Neural progenitor cell (in vitro differentiated cells): ENCODE measurements at regions not wholly inside any gene's neighbourhood (a gene's known extent, or its start where the extent isn't known, plus 50 kb on each side); places are given as distances from the start of the nearest gene placed in this dataset.
"Not testable (repeated sequence)": the region's sequence is repeated elsewhere in the genome, so short reads cannot be mapped to it uniquely, and the experiment has no call there.

ENCODE experiments used
- DNase-seq: peaks from one replicate; pipeline ENCODE4 v3.0.0-alpha.2; 2016; ENCODE audit warnings: low spot score
- H2AFZ ChIP-seq: fragments of 200-600 bp; sonication (generic); replicated peaks from 2 replicates; pipeline ENCODE4 v1.6.1; 2016; ENCODE audit warnings: antibody characterized with exemption
- H3F3A ChIP-seq: fragments of 200-600 bp; sonication (generic); 2 replicates; pipeline ENCODE4 v1.6.1; 2016; ENCODE audit warnings: antibody characterized with exemption, low read depth
- H3K27ac ChIP-seq: fragments of 200-600 bp; sonication (generic); 2 replicates; pipeline ENCODE4 v1.5.1; 2016; ENCODE audit warnings: mild to moderate bottlenecking
- H3K27me3 ChIP-seq: fragments of 200-600 bp; sonication (generic); 2 replicates; pipeline ENCODE4 v1.6.1; 2016; ENCODE audit warnings: mild to moderate bottlenecking, moderate library complexity
- H3K36me3 ChIP-seq: fragments of 200-600 bp; sonication (generic); 2 replicates; pipeline ENCODE4 v1.5.1; 2016
- H3K4me1 ChIP-seq: fragments of 200-600 bp; sonication (generic); 2 replicates; pipeline ENCODE4 v1.6.1; 2016; ENCODE audit warnings: mixed run types
- H3K4me2 ChIP-seq: fragments of 200-600 bp; sonication (generic); 2 replicates; pipeline ENCODE4 v1.6.1; 2016
- H3K4me3 ChIP-seq: fragments of 200-600 bp; sonication (generic); 2 replicates; pipeline ENCODE4 v1.5.1; 2016
- H3K79me2 ChIP-seq: fragments of 200-600 bp; sonication (generic); 2 replicates; pipeline ENCODE4 v1.6.1; 2016; ENCODE audit warnings: low read depth
- H3K9ac ChIP-seq: fragments of 200-600 bp; sonication (generic); 2 replicates; pipeline ENCODE4 v1.6.1; 2016
- H3K9me3 ChIP-seq: fragments of 200-600 bp; sonication (generic); 2 replicates; pipeline ENCODE4 v1.5.1; 2016; ENCODE audit warnings: low read depth
- H4K20me1 ChIP-seq: fragments of 200-600 bp; sonication (generic); 2 replicates; pipeline ENCODE4 v1.6.1; 2016; ENCODE audit warnings: low read depth
- H3K27ac Mint-ChIP-seq: 3 replicates; pipeline ENCODE4 v1.8.0; 2021; ENCODE audit warnings: mixed read lengths
- H3K27me3 Mint-ChIP-seq: 2 replicates; pipeline ENCODE4 v1.8.0; 2022; ENCODE audit warnings: low read depth, mild to moderate bottlenecking, inconsistent platforms, moderate library complexity, mixed read lengths; ENCODE audit not compliant: insufficient read depth
- H3K36me3 Mint-ChIP-seq: 3 replicates; pipeline ENCODE4 v1.8.0; 2021; ENCODE audit warnings: mixed read lengths
- H3K4me1 Mint-ChIP-seq: 3 replicates; pipeline ENCODE4 v1.8.0; 2021; ENCODE audit warnings: mixed read lengths
- H3K4me3 Mint-ChIP-seq: 3 replicates; pipeline ENCODE4 v1.8.0; 2021; ENCODE audit warnings: mild to moderate bottlenecking, moderate library complexity, mixed read lengths
- H3K9me3 Mint-ChIP-seq: 3 replicates; pipeline ENCODE4 v1.8.0; 2020; ENCODE audit warnings: mixed read lengths
- EZH2 ChIP-seq: fragments of 200-600 bp; sonication (generic); IDR thresholded peaks from 2 replicates; pipeline ENCODE4 v1.6.1; 2017; ENCODE audit warnings: antibody characterized with exemption, mild to moderate bottlenecking, moderate library complexity
- EZH2phosphoT487 ChIP-seq: fragments of 200-600 bp; sonication (generic); IDR thresholded peaks from 2 replicates; pipeline ENCODE4 v1.6.1; 2017; ENCODE audit warnings: antibody characterized with exemption
- TF ChIP-seq, protein P1 (sequence below): fragments of 200-600 bp; sonication (generic); IDR thresholded peaks from 2 replicates; pipeline ENCODE4 v1.5.1; 2017; ENCODE audit warnings: antibody characterized with exemption, mild to moderate bottlenecking

DNA sequence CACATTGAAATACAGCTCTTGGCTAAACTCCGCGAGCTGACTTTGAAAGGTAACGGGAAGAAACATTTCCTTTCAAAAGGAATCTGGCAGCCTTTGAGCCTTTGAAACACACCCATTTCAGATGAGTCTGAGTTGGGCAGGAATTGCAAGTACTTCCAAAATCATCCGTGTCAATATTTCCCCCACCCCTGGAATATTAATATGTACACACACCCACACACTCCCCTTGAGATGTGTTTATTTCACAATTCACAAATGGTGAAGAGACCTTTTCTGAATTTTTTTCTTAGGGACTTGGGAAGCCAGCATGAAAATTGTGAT lies 438.7 kb upstream of the NRP1 start:
- Histone ChIP-seq H3K36me3 (no peaks in the 10 kb centered on the region), H3K27ac (no peak overlapping the region), H2AFZ (no peak overlapping the region), H3F3A (peaks cover 18% of the 10 kb centered on the region), H3K9ac (no peak overlapping the region), H3K27me3 (peaks cover 7% of the 10 kb centered on the region), H4K20me1 (no peaks in the 10 kb centered on the region), H3K4me1 (peaks cover 26% of the 10 kb centered on the region), H3K4me2 (peak overlapping the region; percentile 78), H3K4me3 (peak overlapping the region; percentile 40), H3K9me3 (no peaks in the 10 kb centered on the region), H3K79me2 (no peaks in the 10 kb centered on the region)
- peaks cover 40% of the 10 kb centered on the region for H3K4me1 Mint-ChIP-seq
- H3K27ac Mint-ChIP-seq: peak overlapping the region; percentile 75
- no peaks in the 10 kb centered on the region for H3K9me3 Mint-ChIP-seq
- no peaks in the 10 kb centered on the region for H3K36me3 Mint-ChIP-seq
- H3K4me3 Mint-ChIP-seq: peak overlapping the region; percentile 36
- H3K27me3 Mint-ChIP-seq: peaks cover 11% of the 10 kb centered on the region
- no peak for TF ChIP-seq EZH2
- TF ChIP-seq EZH2phosphoT487: no peak
- TF ChIP-seq, protein P1, sequence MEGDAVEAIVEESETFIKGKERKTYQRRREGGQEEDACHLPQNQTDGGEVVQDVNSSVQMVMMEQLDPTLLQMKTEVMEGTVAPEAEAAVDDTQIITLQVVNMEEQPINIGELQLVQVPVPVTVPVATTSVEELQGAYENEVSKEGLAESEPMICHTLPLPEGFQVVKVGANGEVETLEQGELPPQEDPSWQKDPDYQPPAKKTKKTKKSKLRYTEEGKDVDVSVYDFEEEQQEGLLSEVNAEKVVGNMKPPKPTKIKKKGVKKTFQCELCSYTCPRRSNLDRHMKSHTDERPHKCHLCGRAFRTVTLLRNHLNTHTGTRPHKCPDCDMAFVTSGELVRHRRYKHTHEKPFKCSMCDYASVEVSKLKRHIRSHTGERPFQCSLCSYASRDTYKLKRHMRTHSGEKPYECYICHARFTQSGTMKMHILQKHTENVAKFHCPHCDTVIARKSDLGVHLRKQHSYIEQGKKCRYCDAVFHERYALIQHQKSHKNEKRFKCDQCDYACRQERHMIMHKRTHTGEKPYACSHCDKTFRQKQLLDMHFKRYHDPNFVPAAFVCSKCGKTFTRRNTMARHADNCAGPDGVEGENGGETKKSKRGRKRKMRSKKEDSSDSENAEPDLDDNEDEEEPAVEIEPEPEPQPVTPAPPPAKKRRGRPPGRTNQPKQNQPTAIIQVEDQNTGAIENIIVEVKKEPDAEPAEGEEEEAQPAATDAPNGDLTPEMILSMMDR: no peak
- no peak for DNase-seq

DNA sequence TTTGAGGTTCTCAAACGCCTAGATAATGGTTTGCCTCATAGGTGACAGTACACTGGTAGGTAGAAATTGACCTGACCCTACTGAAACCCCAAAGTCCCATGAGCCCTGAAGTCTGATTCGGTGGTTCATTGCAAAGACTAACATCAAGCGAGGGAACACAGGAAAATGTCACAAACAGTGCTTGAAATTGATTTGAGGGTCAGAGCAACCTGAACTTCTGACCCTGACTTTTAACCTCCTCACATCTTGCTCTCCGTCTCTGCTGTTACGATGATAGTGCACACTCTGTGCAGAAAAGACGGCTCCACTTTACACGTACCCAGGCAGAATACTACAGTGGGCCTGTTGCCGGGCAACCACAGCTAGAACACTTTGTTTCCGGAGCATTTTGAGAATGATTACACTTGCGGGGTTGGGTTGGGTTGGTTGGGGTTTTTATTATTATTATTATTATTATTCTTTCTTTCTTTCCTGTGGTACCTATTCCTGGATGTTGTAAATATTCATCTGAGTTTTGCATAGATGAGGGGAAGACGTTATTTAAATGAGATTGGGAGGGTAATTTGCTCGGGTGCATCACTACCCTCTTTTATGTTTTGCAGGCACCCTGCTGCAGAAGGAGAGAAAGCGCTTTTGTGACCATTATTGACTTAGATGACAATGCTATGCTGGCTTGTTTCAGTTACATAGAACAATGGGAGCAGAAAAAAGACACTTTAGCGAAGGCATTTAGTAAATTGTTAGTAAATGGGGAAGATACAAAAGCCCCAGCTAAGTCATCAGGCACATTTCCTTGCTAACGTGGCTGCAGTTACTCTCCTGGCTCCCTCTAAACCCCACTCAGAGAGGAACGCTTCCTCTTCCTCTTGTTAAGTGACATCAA lies 438.1 kb upstream of the NRP1 start:
- Histone ChIP-seq H3K4me1 (peaks cover 26% of the 10 kb centered on the region), H3K27ac (no peak overlapping the region), H3F3A (peaks cover 18% of the 10 kb centered on the region), H3K4me3 (peak overlapping the region; percentile 40), H3K36me3 (no peaks in the 10 kb centered on the region), H2AFZ (no peak overlapping the region), H3K27me3 (peaks cover 7% of the 10 kb centered on the region), H4K20me1 (no peaks in the 10 kb centered on the region), H3K9me3 (no peaks in the 10 kb centered on the region), H3K79me2 (no peaks in the 10 kb centered on the region), H3K4me2 (peak overlapping the region; percentile 78), H3K9ac (no peak overlapping the region)
- H3K27ac Mint-ChIP-seq: peak overlapping the region; percentile 75
- H3K4me3 Mint-ChIP-seq: peak overlapping the region; percentile 36
- TF ChIP-seq, protein P1: no peak
- TF ChIP-seq EZH2 (peak; percentile 11), EZH2phosphoT487 (peak; percentile 97)
- peaks cover 38% of the 10 kb centered on the region for H3K4me1 Mint-ChIP-seq
- peak; percentile 84 for DNase-seq
- H3K36me3 Mint-ChIP-seq: no peaks in the 10 kb centered on the region
- H3K27me3 Mint-ChIP-seq: peaks cover 11% of the 10 kb centered on the region
- no peaks in the 10 kb centered on the region for H3K9me3 Mint-ChIP-seq

DNA sequence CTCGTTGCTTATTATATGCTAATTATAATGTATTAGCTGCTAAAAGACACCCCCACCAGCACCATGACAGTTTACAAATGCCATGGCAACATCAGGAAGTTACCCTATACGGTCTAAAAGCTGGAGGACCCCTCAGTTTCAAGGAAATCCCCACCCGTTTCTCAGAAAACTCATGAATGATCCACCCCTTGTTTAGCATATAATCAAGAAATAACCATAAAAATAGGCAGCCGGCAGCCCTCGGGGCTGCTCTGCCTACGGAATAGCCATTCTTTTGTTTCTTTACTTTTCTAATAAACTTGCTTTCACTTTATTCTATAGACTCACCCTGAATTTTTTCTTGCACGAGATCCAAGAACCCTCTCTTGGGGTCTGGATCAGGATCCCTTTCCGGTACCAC lies 437.4 kb upstream of the NRP1 start:
- not testable (repeated sequence) for H3K36me3 Mint-ChIP-seq, H3K9me3 Mint-ChIP-seq, DNase-seq, H3K4me3 Mint-ChIP-seq, H3K9ac ChIP-seq, H3K79me2 ChIP-seq, H4K20me1 ChIP-seq, H2AFZ ChIP-seq, H3K27ac Mint-ChIP-seq, H3K9me3 ChIP-seq, H3K4me3 ChIP-seq, H3K36me3 ChIP-seq, H3K27me3 ChIP-seq, H3K27ac ChIP-seq
- Mint-ChIP-seq H3K27me3 (peaks cover 11% of the 10 kb centered on the region), H3K4me1 (peaks cover 31% of the 10 kb centered on the region)
- Histone ChIP-seq H3K4me2 (peak overlapping the region; percentile 78), H3F3A (peaks cover 18% of the 10 kb centered on the region), H3K4me1 (peaks cover 19% of the 10 kb centered on the region)

DNA sequence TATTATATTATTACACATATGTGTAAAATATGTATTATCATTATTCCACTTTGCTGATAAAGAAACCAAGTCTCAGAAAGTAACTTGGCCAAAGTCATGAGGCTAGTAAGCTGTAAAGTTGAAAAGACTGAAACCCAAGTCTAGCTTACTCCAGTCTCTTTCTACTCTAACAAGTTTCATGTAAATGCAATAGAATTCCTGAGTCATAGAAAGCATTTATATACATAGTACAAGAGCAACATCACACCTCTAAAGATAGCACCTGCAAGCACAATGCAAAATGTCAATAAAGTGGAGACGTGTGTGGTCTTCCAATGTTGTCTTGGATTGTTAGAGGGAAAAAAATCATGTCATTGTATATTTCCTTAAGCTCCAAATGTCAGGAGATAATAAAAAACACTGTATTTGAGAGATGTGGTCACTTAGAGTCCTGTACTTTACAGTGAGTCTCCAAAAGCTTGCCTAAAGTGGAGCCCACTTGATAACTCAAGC lies 430.3 kb upstream of the NRP1 start:
- Histone ChIP-seq H3K9me3 (no peaks in the 10 kb centered on the region), H3K4me2 (no peak overlapping the region), H3K9ac (no peak overlapping the region), H3K27me3 (no peaks in the 10 kb centered on the region), H2AFZ (no peak overlapping the region), H3F3A (no peaks in the 10 kb centered on the region), H3K36me3 (no peaks in the 10 kb centered on the region), H3K4me3 (no peak overlapping the region), H4K20me1 (no peaks in the 10 kb centered on the region), H3K79me2 (no peaks in the 10 kb centered on the region), H3K4me1 (no peaks in the 10 kb centered on the region), H3K27ac (no peak overlapping the region)
- TF ChIP-seq EZH2phosphoT487: no peak
- no peak for TF ChIP-seq EZH2
- Mint-ChIP-seq H3K9me3 (peaks cover 2% of the 10 kb centered on the region), H3K36me3 (no peaks in the 10 kb centered on the region), H3K27me3 (no peaks in the 10 kb centered on the region), H3K27ac (no peak overlapping the region), H3K4me3 (no peak overlapping the region), H3K4me1 (peaks cover 9% of the 10 kb centered on the region)
- DNase-seq: no peak
